GM12878 (cell line): ENCODE measurements at regions not wholly inside any gene's neighbourhood (a gene's known extent, or its start where the extent isn't known, plus 50 kb on each side); places are given as distances from the start of the nearest gene placed in this dataset.

Experiments
- ATAC-seq: fragments of 200-7000 bp; cut with Tn5 transposase; 3 replicates; pipeline ENCODE4 v1.9.1; 2020; ENCODE audit warnings: mild to moderate bottlenecking, moderate library complexity
- BruUV-seq: library from RNA; stranded (reverse); fragments of 400-500 nt; replicated peaks from 2 replicates; lab custom pipeline; 2021; lab: Mats Ljungman, UMichigan
- CTCF ChIA-PET: fragments of 300-600 bp; sonication (Branson Sonifier 250); formaldehyde crosslinking; extraction: SDS; loops from one replicate; lab custom pipeline; 2021; ENCODE audit warnings: inconsistent platforms; lab: Yijun Ruan, JAX
- POLR2A ChIA-PET: fragments of 350-600 bp; formaldehyde crosslinking; extraction: SDS; loops from one replicate; lab custom pipeline; 2021; ENCODE audit warnings: inconsistent platforms; lab: Charles Lee
- RAD21 ChIA-PET: fragments of 300-600 bp; sonication (Branson Sonifier 250); formaldehyde crosslinking; loops from one replicate; lab custom pipeline; 2023; ENCODE audit warnings: antibody characterized with exemption; ENCODE audit not compliant: unreplicated experiment; lab: Charles Lee
- SMC1A ChIA-PET: fragments of 300-600 bp; sonication (Branson Sonifier 250); formaldehyde crosslinking; loops from one replicate; lab custom pipeline; 2023; ENCODE audit not compliant: unreplicated experiment, uncharacterized antibody; lab: Charles Lee
- DNase-seq: peaks from one replicate; pipeline ENCODE4 v3.0.0-alpha.2; 2011; ENCODE audit warnings: low read depth, low spot score
- FAIRE-seq: peaks from 3 replicates; lab custom pipeline; 2011; peaks lifted over from hg19 to GRCh38; lab: Jason Lieb, UNC
- H2AFZ ChIP-seq: 2 replicates; pipeline ENCODE4 v1.6.0; 2011; ENCODE audit warnings: low read depth, low read length, control low read depth; ENCODE audit not compliant: control insufficient read depth
- H3K27ac ChIP-seq: 2 replicates; pipeline ENCODE4 v1.5.1; 2011; ENCODE audit warnings: control low read depth; ENCODE audit not compliant: control insufficient read depth, insufficient read depth
- H3K27me3 ChIP-seq, 2 experiments: replicated peaks in 1 of 2; 2 replicates each; pipeline versions ENCODE4 v1.6.0 to v1.6.1; 2011; ENCODE audit warnings: low read length in 1 of 2; ENCODE audit not compliant: control insufficient read depth in 2 of 2, insufficient read depth in 2 of 2
- H3K36me3 ChIP-seq, 2 experiments: 2 replicates each; pipeline ENCODE4 v1.5.1; 2011; ENCODE audit warnings: low read length in 1 of 2; ENCODE audit not compliant: control insufficient read depth in 2 of 2, insufficient read depth in 2 of 2
- H3K4me1 ChIP-seq: 2 replicates; pipeline ENCODE4 v1.6.1; 2011; ENCODE audit warnings: mild to moderate bottlenecking, low read length, moderate library complexity, mixed read lengths; ENCODE audit not compliant: control insufficient read depth, insufficient read depth
- H3K4me2 ChIP-seq: 2 replicates; pipeline ENCODE4 v1.6.0; 2011; ENCODE audit warnings: control low read depth; ENCODE audit not compliant: control insufficient read depth, insufficient read depth
- H3K4me3 ChIP-seq: fragments of 200-600 bp; sonication (generic); 2 replicates; pipeline ENCODE4 v1.5.1; 2016
- H3K79me2 ChIP-seq: 2 replicates; pipeline ENCODE4 v1.6.0; 2011; ENCODE audit warnings: low read length; ENCODE audit not compliant: control insufficient read depth, insufficient read depth
- H3K9ac ChIP-seq: 2 replicates; pipeline ENCODE4 v1.8.0; 2011; ENCODE audit warnings: low read length, control low read depth, mixed read lengths; ENCODE audit not compliant: control insufficient read depth, insufficient read depth
- H3K9me3 ChIP-seq: replicated peaks from 3 replicates; pipeline ENCODE4 v1.5.1; 2011; ENCODE audit warnings: mild to moderate bottlenecking, low read length; ENCODE audit not compliant: control insufficient read depth, insufficient read depth
- H4K20me1 ChIP-seq: 2 replicates; pipeline ENCODE4 v1.6.0; 2011; ENCODE audit not compliant: control insufficient read depth, insufficient read depth
- DPF2 ChIP-seq: fragments of 450-650 bp; IDR thresholded peaks from 2 replicates; pipeline ENCODE4 v1.6.1; 2017; ENCODE audit warnings: mild to moderate bottlenecking
- GABPA ChIP-seq: IDR thresholded peaks from 2 replicates; pipeline ENCODE4 v1.6.1; 2014; ENCODE audit warnings: antibody characterized with exemption, low read depth, mild to moderate bottlenecking, inconsistent platforms
- KDM1A ChIP-seq: fragments of 200-600 bp; sonication (generic); IDR thresholded peaks from 2 replicates; pipeline ENCODE4 v1.6.1; 2016; ENCODE audit warnings: borderline replicate concordance
- PBX3 ChIP-seq: IDR thresholded peaks from 2 replicates; pipeline ENCODE4 v1.6.1; 2011; ENCODE audit warnings: mild to moderate bottlenecking, low read depth, low read length, moderate library complexity; ENCODE audit not compliant: insufficient replicate concordance
- POLR2A ChIP-seq: IDR thresholded peaks from 2 replicates; pipeline ENCODE4 v1.6.1; 2011; ENCODE audit warnings: low read depth, mild to moderate bottlenecking, low read length
- RFX5 ChIP-seq: IDR thresholded peaks from 2 replicates; pipeline ENCODE4 v1.6.1; 2011; ENCODE audit warnings: low read depth, low read length, improper control_type of control experiment
- SMAD1 ChIP-seq: fragments of 450-650 bp; IDR thresholded peaks from 2 replicates; pipeline ENCODE4 v1.6.1; 2018; ENCODE audit warnings: mild to moderate bottlenecking, low read depth; ENCODE audit not compliant: partially characterized antibody
- SMC3 ChIP-seq: IDR thresholded peaks from 2 replicates; pipeline ENCODE4 v1.6.1; 2011; ENCODE audit warnings: low read length, improper control_type of control experiment, borderline replicate concordance
- SREBF1 ChIP-seq: IDR thresholded peaks from 2 replicates; pipeline ENCODE4 v1.6.1; 2012; ENCODE audit warnings: mild to moderate bottlenecking, low read length
- USF2 ChIP-seq: IDR thresholded peaks from 2 replicates; pipeline ENCODE4 v1.6.1; 2011; ENCODE audit warnings: low read depth, low read length, improper control_type of control experiment, borderline replicate concordance
- ZNF592 ChIP-seq: fragments of 450-650 bp; IDR thresholded peaks from 2 replicates; pipeline ENCODE4 v1.6.1; 2017; ENCODE audit warnings: mild to moderate bottlenecking, moderate library complexity
- WGBS: methylation state at CpG from one replicate; pipeline ENCODE4 v1.1.6; 2016; ENCODE audit warnings: low lambda C conversion rate; ENCODE audit not compliant: insufficient replicate concordance, insufficient coverage; ENCODE audit errors: missing lambda C conversion rate; 5-methylcytosine and 5-hydroxymethylcytosine counted together
- in situ Hi-C: fragments of 300-500 bp; cut with MboI; formaldehyde crosslinking; loops from 9 replicates; pipeline ENCODE4 v1.14.3; 2018; ENCODE audit warnings: mixed read lengths
- intact Hi-C: fragments of 100-400 bp; cut with micrococcal nuclease; formaldehyde crosslinking; loops from one replicate; pipeline ENCODE4 v1.14.2; 2022; ENCODE audit not compliant: unreplicated experiment
- TF ChIP-seq, protein P1 (sequence below): IDR thresholded peaks from 2 replicates; pipeline ENCODE4 v1.6.1; 2012; ENCODE audit warnings: low read depth, low read length, improper control_type of control experiment
- TF ChIP-seq, protein P2 (sequence below): IDR thresholded peaks from 2 replicates; pipeline ENCODE4 v1.6.1; 2011; ENCODE audit warnings: borderline replicate concordance, low read depth, mild to moderate bottlenecking, moderate library complexity, low read length; ENCODE audit not compliant: insufficient read depth, poor library complexity, severe bottlenecking

DNA sequence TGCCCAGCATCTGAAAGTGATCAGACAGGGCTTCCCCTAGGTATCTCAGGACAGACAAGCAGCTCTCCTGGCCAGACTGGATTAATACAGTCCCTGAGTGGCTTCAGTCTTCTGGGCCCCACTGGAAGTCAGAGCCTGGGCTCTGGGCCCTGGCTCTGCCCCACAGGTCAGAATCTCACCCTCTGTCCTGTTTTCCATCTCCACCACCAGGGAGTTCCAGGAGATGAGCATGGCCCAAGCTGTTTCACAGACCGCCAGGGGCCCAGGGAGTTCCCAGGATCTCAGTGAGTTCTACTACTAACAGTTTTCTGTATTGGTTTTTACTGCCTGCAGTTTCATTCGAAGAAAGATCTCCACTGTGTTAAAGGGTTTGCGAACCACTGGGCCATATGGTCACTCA is 131.5 kb downstream of the MEX3B start:
- intact Hi-C loops: no loop called here
- no TSS peak for BruUV-seq
- Histone ChIP-seq H3K4me1 (no peaks in the 10 kb centered on the region), H3K9me3 (peaks cover 3% of the 10 kb centered on the region; the same call in 1 of the 3 replicates), H3K4me3 (no peak overlapping the region), H3K9ac (no peak overlapping the region), H2AFZ (no peak overlapping the region), H4K20me1 (no peaks in the 10 kb centered on the region), H3K4me2 (no peak overlapping the region), H3K27ac (no peak overlapping the region), H3K79me2 (no peaks in the 10 kb centered on the region), H3K27me3 (no peaks in the 10 kb centered on the region; a peak in 1 of 4 replicates), H3K36me3 (no peaks in the 10 kb centered on the region)
- in situ Hi-C loops: no loop called here
- ChIA-PET SMC1A (no interaction called here), RAD21 (no interaction called here), POLR2A (no interaction called here), CTCF (no interaction called here)
- ATAC-seq (no peak), FAIRE-seq (no peak), DNase-seq (no peak)
- WGBS: 6% methylated on average over 3 of the region's 3 CpGs
- TF ChIP-seq USF2 (no peak), PBX3 (no peak), DPF2 (no peak), SREBF1 (no peak), POLR2A (no peak), KDM1A (no peak), GABPA (no peak), ZNF592 (no peak), SMC3 (no peak), RFX5 (no peak), SMAD1 (no peak)
- TF ChIP-seq, protein P1, sequence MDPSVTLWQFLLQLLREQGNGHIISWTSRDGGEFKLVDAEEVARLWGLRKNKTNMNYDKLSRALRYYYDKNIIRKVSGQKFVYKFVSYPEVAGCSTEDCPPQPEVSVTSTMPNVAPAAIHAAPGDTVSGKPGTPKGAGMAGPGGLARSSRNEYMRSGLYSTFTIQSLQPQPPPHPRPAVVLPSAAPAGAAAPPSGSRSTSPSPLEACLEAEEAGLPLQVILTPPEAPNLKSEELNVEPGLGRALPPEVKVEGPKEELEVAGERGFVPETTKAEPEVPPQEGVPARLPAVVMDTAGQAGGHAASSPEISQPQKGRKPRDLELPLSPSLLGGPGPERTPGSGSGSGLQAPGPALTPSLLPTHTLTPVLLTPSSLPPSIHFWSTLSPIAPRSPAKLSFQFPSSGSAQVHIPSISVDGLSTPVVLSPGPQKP: no peak
- TF ChIP-seq, protein P2, sequence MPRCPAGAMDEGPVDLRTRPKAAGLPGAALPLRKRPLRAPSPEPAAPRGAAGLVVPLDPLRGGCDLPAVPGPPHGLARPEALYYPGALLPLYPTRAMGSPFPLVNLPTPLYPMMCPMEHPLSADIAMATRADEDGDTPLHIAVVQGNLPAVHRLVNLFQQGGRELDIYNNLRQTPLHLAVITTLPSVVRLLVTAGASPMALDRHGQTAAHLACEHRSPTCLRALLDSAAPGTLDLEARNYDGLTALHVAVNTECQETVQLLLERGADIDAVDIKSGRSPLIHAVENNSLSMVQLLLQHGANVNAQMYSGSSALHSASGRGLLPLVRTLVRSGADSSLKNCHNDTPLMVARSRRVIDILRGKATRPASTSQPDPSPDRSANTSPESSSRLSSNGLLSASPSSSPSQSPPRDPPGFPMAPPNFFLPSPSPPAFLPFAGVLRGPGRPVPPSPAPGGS: no peak
